ENCODE measurements at regions not wholly inside any gene's neighbourhood (a gene's known extent, or its start where the extent isn't known, plus 50 kb on each side); places are given as distances from the start of the nearest gene placed in this dataset.

DNA sequence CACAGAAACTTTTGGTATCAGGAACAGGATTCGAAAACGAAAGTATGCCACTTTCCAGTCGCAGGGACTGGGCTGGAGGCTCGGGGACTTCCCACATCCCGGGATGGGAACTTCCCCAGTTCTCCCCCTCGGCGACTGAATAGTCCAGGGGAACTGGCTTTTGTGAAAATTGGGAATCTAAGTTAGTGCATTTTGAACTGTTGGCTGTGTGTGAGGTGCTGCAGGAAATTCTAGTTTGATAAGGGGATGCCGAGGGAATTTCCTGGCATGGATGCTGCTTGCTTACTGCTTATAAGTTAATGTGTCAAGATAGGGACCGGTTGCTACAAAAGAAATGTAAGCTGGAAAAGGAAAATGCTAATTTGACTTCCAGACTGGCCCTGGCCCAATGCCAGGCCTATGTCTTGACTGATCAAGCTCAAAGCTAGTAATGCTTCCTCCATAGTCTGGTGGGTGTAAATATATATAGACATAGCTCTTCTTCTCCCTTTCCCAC lies 73.4 kb upstream of the EIF5 start (continued):
- TF ChIP-seq REST (tag by site-specific recombination; IDR thresholded peaks at IDR 0.05) = no peak
- TF ChIP-seq, protein P1, sequence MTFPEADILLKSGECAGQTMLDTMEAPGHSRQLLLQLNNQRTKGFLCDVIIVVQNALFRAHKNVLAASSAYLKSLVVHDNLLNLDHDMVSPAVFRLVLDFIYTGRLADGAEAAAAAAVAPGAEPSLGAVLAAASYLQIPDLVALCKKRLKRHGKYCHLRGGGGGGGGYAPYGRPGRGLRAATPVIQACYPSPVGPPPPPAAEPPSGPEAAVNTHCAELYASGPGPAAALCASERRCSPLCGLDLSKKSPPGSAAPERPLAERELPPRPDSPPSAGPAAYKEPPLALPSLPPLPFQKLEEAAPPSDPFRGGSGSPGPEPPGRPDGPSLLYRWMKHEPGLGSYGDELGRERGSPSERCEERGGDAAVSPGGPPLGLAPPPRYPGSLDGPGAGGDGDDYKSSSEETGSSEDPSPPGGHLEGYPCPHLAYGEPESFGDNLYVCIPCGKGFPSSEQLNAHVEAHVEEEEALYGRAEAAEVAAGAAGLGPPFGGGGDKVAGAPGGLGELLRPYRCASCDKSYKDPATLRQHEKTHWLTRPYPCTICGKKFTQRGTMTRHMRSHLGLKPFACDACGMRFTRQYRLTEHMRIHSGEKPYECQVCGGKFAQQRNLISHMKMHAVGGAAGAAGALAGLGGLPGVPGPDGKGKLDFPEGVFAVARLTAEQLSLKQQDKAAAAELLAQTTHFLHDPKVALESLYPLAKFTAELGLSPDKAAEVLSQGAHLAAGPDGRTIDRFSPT (tag by site-specific recombination; IDR thresholded peaks at IDR 0.05) = no peak
- TF ChIP-seq ZFP69B (tag by site-specific recombination; IDR thresholded peaks at IDR 0.05) = no peak
- TF ChIP-seq ZNF449 (tag by site-specific recombination; IDR thresholded peaks at IDR 0.05) = no peak
- TF ChIP-seq ZNF48 (tag by site-specific recombination; IDR thresholded peaks at IDR 0.05) = no peak
- TF ChIP-seq, protein P2, sequence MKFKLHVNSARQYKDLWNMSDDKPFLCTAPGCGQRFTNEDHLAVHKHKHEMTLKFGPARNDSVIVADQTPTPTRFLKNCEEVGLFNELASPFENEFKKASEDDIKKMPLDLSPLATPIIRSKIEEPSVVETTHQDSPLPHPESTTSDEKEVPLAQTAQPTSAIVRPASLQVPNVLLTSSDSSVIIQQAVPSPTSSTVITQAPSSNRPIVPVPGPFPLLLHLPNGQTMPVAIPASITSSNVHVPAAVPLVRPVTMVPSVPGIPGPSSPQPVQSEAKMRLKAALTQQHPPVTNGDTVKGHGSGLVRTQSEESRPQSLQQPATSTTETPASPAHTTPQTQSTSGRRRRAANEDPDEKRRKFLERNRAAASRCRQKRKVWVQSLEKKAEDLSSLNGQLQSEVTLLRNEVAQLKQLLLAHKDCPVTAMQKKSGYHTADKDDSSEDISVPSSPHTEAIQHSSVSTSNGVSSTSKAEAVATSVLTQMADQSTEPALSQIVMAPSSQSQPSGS (tag by site-specific recombination; IDR thresholded peaks at IDR 0.05; ENCODE audit: low read depth) = no peak
- no peak for TF ChIP-seq KLF8 (tag by site-specific recombination; IDR thresholded peaks at IDR 0.05)
- no peak for TF ChIP-seq REPIN1 (tag by site-specific recombination; IDR thresholded peaks at IDR 0.05; ENCODE audit: low read depth)
- no peak for TF ChIP-seq ZSCAN23 (tag by site-specific recombination; IDR thresholded peaks at IDR 0.05)
- TF ChIP-seq RBAK (tag by site-specific recombination; IDR thresholded peaks at IDR 0.05) = no peak
- no peak for TF ChIP-seq KLF7 (tag by site-specific recombination; IDR thresholded peaks at IDR 0.05; ENCODE audit: borderline replicate concordance)
- TF ChIP-seq CTCF (tag by site-specific recombination; IDR thresholded peaks at IDR 0.05) = no peak
- no peak for TF ChIP-seq ZNF664 (tag by site-specific recombination; IDR thresholded peaks at IDR 0.05)
- peak; percentile 64 for TF ChIP-seq ZNF600 (tag by site-specific recombination; IDR thresholded peaks at IDR 0.05)
- TF ChIP-seq MYNN (tag by site-specific recombination; IDR thresholded peaks at IDR 0.05; ENCODE audit: borderline replicate concordance) = no peak
- no peak for TF ChIP-seq ZNF639 (tag by site-specific recombination; IDR thresholded peaks at IDR 0.05)
- TF ChIP-seq ZBTB48 (tag by site-specific recombination; IDR thresholded peaks at IDR 0.05) = peak; percentile 87
- TF ChIP-seq ZBTB17 (tag by site-specific recombination; IDR thresholded peaks at IDR 0.05) = peak; percentile 39
- TF ChIP-seq, protein P3, sequence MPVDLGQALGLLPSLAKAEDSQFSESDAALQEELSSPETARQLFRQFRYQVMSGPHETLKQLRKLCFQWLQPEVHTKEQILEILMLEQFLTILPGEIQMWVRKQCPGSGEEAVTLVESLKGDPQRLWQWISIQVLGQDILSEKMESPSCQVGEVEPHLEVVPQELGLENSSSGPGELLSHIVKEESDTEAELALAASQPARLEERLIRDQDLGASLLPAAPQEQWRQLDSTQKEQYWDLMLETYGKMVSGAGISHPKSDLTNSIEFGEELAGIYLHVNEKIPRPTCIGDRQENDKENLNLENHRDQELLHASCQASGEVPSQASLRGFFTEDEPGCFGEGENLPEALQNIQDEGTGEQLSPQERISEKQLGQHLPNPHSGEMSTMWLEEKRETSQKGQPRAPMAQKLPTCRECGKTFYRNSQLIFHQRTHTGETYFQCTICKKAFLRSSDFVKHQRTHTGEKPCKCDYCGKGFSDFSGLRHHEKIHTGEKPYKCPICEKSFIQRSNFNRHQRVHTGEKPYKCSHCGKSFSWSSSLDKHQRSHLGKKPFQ (tag by site-specific recombination; IDR thresholded peaks at IDR 0.05) = no peak
- peak; percentile 75 for TF ChIP-seq MZF1 (tag by site-specific recombination; IDR thresholded peaks at IDR 0.05; ENCODE audit: borderline replicate concordance)
- no peak for TF ChIP-seq SP2 (tag by site-specific recombination; IDR thresholded peaks at IDR 0.05)
- TF ChIP-seq PRDM10 (tag by site-specific recombination; IDR thresholded peaks at IDR 0.05) = peak; percentile 56
- 0 out of 2 replicates have a peak, but pooled peaks have one; percentile 12 for TF ChIP-seq ZNF660 (tag by site-specific recombination; IDR thresholded peaks at IDR 0.05)

All from HEK293 (cell line).